Endothelial cell (in vitro differentiated cells): ENCODE measurements at regions not wholly inside any gene's neighbourhood (a gene's known extent, or its start where the extent isn't known, plus 50 kb on each side); places are given as distances from the start of the nearest gene placed in this dataset.

Source experiments
- DNase-seq: peaks from one replicate; pipeline ENCODE4 v3.0.0; 2021; ENCODE audit warnings: low spot score
- H3K27ac Mint-ChIP-seq: one replicate; pipeline ENCODE4 v1.8.0; 2021; ENCODE audit warnings: mixed read lengths, inconsistent platforms; ENCODE audit not compliant: unreplicated experiment
- H3K27me3 Mint-ChIP-seq: one replicate; pipeline ENCODE4 v1.8.0; 2021; ENCODE audit warnings: mild to moderate bottlenecking, moderate library complexity, mixed read lengths, inconsistent platforms; ENCODE audit not compliant: unreplicated experiment
- H3K36me3 Mint-ChIP-seq: one replicate; pipeline ENCODE4 v1.8.0; 2021; ENCODE audit warnings: mild to moderate bottlenecking, low read depth, mixed read lengths, inconsistent platforms; ENCODE audit not compliant: unreplicated experiment
- H3K4me1 Mint-ChIP-seq: one replicate; pipeline ENCODE4 v1.8.0; 2021; ENCODE audit warnings: mild to moderate bottlenecking, mixed read lengths, inconsistent platforms; ENCODE audit not compliant: unreplicated experiment
- H3K4me3 Mint-ChIP-seq: one replicate; pipeline ENCODE4 v1.8.0; 2021; ENCODE audit warnings: mild to moderate bottlenecking, mixed read lengths, inconsistent platforms; ENCODE audit not compliant: unreplicated experiment
- H3K9me3 Mint-ChIP-seq: one replicate; pipeline ENCODE4 v1.8.0; 2021; ENCODE audit warnings: mixed read lengths, inconsistent platforms; ENCODE audit not compliant: unreplicated experiment
- CTCF ChIP-seq: fragments of 200-600 bp; sonication (generic); IDR thresholded peaks from one replicate; pipeline ENCODE4 v1.5.0; 2021; ENCODE audit warnings: antibody characterized with exemption; ENCODE audit not compliant: unreplicated experiment

GRCh38 chr4:128552586-128552907 lies 257.0 kb upstream of the JADE1 start:
- DNase-seq = no peak
- peaks cover 3% of the 10 kb centered on the region for H3K4me1 Mint-ChIP-seq
- no peak overlapping the region for H3K27ac Mint-ChIP-seq
- no peaks in the 10 kb centered on the region for H3K9me3 Mint-ChIP-seq
- H3K36me3 Mint-ChIP-seq = no peaks in the 10 kb centered on the region
- no peak overlapping the region for H3K4me3 Mint-ChIP-seq
- H3K27me3 Mint-ChIP-seq = no peaks in the 10 kb centered on the region
- no peak for TF ChIP-seq CTCF

- no peaks in the 10 kb centered on the region for H3K27me3 Mint-ChIP-seq
- no peaks in the 10 kb centered on the region for H3K9me3 Mint-ChIP-seq
- H3K4me3 Mint-ChIP-seq = no peak overlapping the region
- no peaks in the 10 kb centered on the region for H3K36me3 Mint-ChIP-seq
- no peak for DNase-seq
- TF ChIP-seq CTCF = no peak
- peak overlapping the region; percentile 26 for H3K27ac Mint-ChIP-seq
- H3K4me1 Mint-ChIP-seq = peaks cover 3% of the 10 kb centered on the region
Measured at GRCh38 chr4:128551280-128551679, 258.2 kb upstream of the JADE1 start.

- no peak for TF ChIP-seq CTCF
- DNase-seq = no peak
Measured at GRCh38 chr4:128550060-128550459, 259.4 kb upstream of the JADE1 start.

GRCh38 chr4:128549636-128550035 lies 259.9 kb upstream of the JADE1 start:
- H3K4me3 Mint-ChIP-seq = no peak overlapping the region
- no peak overlapping the region for H3K27ac Mint-ChIP-seq
- H3K36me3 Mint-ChIP-seq = no peaks in the 10 kb centered on the region
- DNase-seq = no peak
- H3K9me3 Mint-ChIP-seq = no peaks in the 10 kb centered on the region
- no peak for TF ChIP-seq CTCF
- no peaks in the 10 kb centered on the region for H3K27me3 Mint-ChIP-seq
- H3K4me1 Mint-ChIP-seq = peaks cover 3% of the 10 kb centered on the region

More at GRCh38 chr4:128550060-128550459, 259.4 kb upstream of the JADE1 start:
- H3K4me3 Mint-ChIP-seq = no peak overlapping the region
- H3K9me3 Mint-ChIP-seq = no peaks in the 10 kb centered on the region
- H3K27ac Mint-ChIP-seq = no peak overlapping the region
- H3K4me1 Mint-ChIP-seq = peaks cover 3% of the 10 kb centered on the region
- H3K27me3 Mint-ChIP-seq = no peaks in the 10 kb centered on the region
- no peaks in the 10 kb centered on the region for H3K36me3 Mint-ChIP-seq

- Mint-ChIP-seq H3K4me3 (no peak overlapping the region), H3K9me3 (no peaks in the 10 kb centered on the region), H3K4me1 (no peaks in the 10 kb centered on the region), H3K27me3 (no peaks in the 10 kb centered on the region), H3K36me3 (no peaks in the 10 kb centered on the region), H3K27ac (no peak overlapping the region)
- no peak for TF ChIP-seq CTCF
- no peak for DNase-seq
Measured at GRCh38 chr4:128548381-128548780, 260.8 kb upstream of the PGRMC2 start.
